Smooth muscle cell (in vitro differentiated cells): ENCODE measurements at regions not wholly inside any gene's neighbourhood (a gene's known extent, or its start where the extent isn't known, plus 50 kb on each side); places are given as distances from the start of the nearest gene placed in this dataset.

Source experiments
- DNase-seq: peaks from one replicate; lab custom pipeline; 2025; ENCODE audit not compliant: unreplicated experiment; lab: John Stamatoyannopoulos, UW
- H2AFZ ChIP-seq: fragments of 200-600 bp; sonication (generic); 2 replicates; pipeline ENCODE4 v1.6.0; 2016; ENCODE audit warnings: antibody characterized with exemption, low read depth, mild to moderate bottlenecking
- H3F3A ChIP-seq: fragments of 200-600 bp; sonication (generic); 2 replicates; pipeline ENCODE4 v1.6.0; 2017; ENCODE audit warnings: antibody characterized with exemption, low read depth
- H3K27ac ChIP-seq: fragments of 200-600 bp; sonication (generic); 2 replicates; pipeline ENCODE4 v1.5.1; 2016; ENCODE audit warnings: low read depth, mild to moderate bottlenecking
- H3K27me3 ChIP-seq: fragments of 200-600 bp; sonication (generic); 2 replicates; pipeline ENCODE4 v1.6.1; 2016; ENCODE audit warnings: low read depth, mild to moderate bottlenecking
- H3K36me3 ChIP-seq: fragments of 200-600 bp; sonication (generic); 2 replicates; pipeline ENCODE4 v1.5.1; 2016; ENCODE audit warnings: low read depth
- H3K4me1 ChIP-seq: fragments of 200-600 bp; sonication (generic); 2 replicates; pipeline ENCODE4 v1.5.1; 2016; ENCODE audit warnings: low read depth
- H3K4me2 ChIP-seq: fragments of 200-600 bp; sonication (generic); 2 replicates; pipeline ENCODE4 v1.6.0; 2016; ENCODE audit warnings: mild to moderate bottlenecking
- H3K4me3 ChIP-seq: fragments of 200-600 bp; sonication (generic); 2 replicates; pipeline ENCODE4 v1.5.1; 2016; ENCODE audit warnings: mild to moderate bottlenecking
- H3K79me2 ChIP-seq: fragments of 200-600 bp; sonication (generic); 2 replicates; pipeline ENCODE4 v1.6.0; 2016; ENCODE audit warnings: low read depth, mild to moderate bottlenecking
- H3K9ac ChIP-seq: fragments of 200-600 bp; sonication (generic); 2 replicates; pipeline ENCODE4 v1.6.0; 2016; ENCODE audit warnings: low read depth
- H3K9me3 ChIP-seq: fragments of 200-600 bp; sonication (generic); replicated peaks from 2 replicates; pipeline ENCODE4 v1.5.1; 2016; ENCODE audit warnings: low read depth
- H4K20me1 ChIP-seq: fragments of 200-600 bp; sonication (generic); 2 replicates; pipeline ENCODE4 v1.6.0; 2016; ENCODE audit warnings: low read depth
- WGBS: methylation state at CpG from one replicate; pipeline ENCODE4 v1.1.7; 2016; ENCODE audit warnings: low lambda C conversion rate; 5-methylcytosine and 5-hydroxymethylcytosine counted together
- TF ChIP-seq, protein P1 (sequence below): fragments of 200-600 bp; sonication (generic); IDR thresholded peaks from 2 replicates; pipeline ENCODE4 v1.5.1; 2017; ENCODE audit warnings: borderline replicate concordance, mild to moderate bottlenecking, antibody characterized with exemption; ENCODE audit not compliant: insufficient read depth, poor library complexity, severe bottlenecking

DNA sequence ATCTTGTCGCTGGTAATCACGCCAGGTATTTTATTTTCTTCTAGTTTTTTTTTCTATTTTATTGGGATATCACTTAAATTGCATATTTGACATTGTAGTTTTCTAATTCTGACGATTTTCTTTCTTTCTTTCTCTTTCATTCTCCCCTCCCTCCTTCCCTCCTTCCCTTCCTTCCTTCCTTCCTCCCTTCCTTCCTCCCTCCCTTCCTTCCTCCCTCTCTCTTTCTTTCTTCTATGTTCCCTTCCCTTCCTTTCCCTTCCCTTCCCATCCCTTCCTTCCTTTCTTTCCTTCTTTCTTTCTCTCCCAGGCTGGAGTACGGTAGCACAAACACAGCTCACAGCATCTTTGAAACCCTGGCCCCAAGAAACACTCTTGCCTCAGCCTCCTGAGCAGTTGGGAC lies 100.6 kb upstream of the BCL6 start:
- Histone ChIP-seq H2AFZ (no peak overlapping the region), H4K20me1 (no peaks in the 10 kb centered on the region), H3K4me2 (no peak overlapping the region), H3K36me3 (no peaks in the 10 kb centered on the region), H3F3A (no peaks in the 10 kb centered on the region), H3K9ac (no peak overlapping the region), H3K4me3 (no peak overlapping the region), H3K27me3 (no peaks in the 10 kb centered on the region), H3K79me2 (no peaks in the 10 kb centered on the region), H3K9me3 (no peaks in the 10 kb centered on the region), H3K27ac (no peak overlapping the region), H3K4me1 (peaks cover 11% of the 10 kb centered on the region)
- TF ChIP-seq, protein P1, sequence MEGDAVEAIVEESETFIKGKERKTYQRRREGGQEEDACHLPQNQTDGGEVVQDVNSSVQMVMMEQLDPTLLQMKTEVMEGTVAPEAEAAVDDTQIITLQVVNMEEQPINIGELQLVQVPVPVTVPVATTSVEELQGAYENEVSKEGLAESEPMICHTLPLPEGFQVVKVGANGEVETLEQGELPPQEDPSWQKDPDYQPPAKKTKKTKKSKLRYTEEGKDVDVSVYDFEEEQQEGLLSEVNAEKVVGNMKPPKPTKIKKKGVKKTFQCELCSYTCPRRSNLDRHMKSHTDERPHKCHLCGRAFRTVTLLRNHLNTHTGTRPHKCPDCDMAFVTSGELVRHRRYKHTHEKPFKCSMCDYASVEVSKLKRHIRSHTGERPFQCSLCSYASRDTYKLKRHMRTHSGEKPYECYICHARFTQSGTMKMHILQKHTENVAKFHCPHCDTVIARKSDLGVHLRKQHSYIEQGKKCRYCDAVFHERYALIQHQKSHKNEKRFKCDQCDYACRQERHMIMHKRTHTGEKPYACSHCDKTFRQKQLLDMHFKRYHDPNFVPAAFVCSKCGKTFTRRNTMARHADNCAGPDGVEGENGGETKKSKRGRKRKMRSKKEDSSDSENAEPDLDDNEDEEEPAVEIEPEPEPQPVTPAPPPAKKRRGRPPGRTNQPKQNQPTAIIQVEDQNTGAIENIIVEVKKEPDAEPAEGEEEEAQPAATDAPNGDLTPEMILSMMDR, result no peak
- WGBS, result 94% methylated on average over 4 of the region's 4 CpGs
- no peak for DNase-seq

DNA sequence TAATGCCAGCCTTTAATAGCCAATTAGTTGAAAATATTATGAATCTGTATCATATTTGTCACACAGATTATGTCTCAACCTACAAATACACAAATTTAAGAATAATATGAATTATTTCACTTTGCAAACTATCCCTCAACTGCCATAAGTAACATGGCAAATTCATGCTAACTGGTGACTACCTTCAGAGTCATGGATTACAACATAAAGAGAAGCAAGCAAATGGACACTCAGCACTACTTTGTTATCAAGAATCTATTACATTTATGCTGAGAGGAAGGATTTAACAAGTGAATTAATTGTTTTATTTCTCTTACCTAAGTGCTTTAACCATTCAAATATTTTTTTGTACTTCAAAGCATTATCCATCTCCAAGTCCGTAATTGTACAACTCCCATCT lies 103.1 kb upstream of the BCL6 start:
- no peak for DNase-seq
- Histone ChIP-seq H3K4me2 (no peak overlapping the region), H2AFZ (no peak overlapping the region), H3K36me3 (no peaks in the 10 kb centered on the region), H3K9me3 (no peaks in the 10 kb centered on the region), H3K27me3 (no peaks in the 10 kb centered on the region), H3K4me3 (no peak overlapping the region), H3K9ac (no peak overlapping the region), H3F3A (no peaks in the 10 kb centered on the region), H3K79me2 (no peaks in the 10 kb centered on the region), H4K20me1 (no peaks in the 10 kb centered on the region), H3K4me1 (no peaks in the 10 kb centered on the region), H3K27ac (no peak overlapping the region)
- TF ChIP-seq, protein P1, result no peak
- WGBS, result 100% methylated on average over 1 of the region's 1 CpG

DNA sequence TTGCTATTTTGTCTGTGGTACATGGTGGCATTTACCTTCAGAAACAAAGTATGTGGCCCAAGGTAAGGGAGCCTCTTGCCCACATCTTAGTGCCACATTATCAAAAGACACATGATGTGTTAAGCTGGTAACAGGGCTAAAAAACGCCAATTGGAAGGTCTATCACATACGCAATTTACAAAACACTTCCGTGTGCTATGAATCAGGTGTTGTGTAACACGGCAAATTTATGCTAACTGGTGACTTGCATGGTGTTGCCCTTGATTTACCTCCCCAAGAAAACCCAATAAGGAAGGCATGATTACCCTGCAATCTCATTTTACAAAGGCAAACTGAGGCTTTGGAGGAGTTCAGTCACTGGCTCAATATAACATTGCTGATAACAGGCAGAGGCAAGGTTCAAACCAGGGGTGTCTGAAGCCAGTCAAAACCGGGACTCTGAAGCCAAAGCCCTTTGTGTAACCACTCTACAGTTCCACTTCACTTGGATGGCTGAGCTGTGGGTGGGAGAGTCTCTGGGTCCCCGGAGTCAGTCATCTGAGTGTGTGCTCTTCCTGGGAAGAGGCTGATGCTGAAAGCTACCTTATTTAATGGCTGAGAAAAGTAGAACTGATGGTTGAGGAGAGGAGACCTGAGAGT lies 103.9 kb upstream of the BCL6 start:
- Histone ChIP-seq H2AFZ (no peak overlapping the region), H3K9me3 (no peaks in the 10 kb centered on the region), H3K27me3 (no peaks in the 10 kb centered on the region), H3K4me1 (no peaks in the 10 kb centered on the region), H3K4me2 (no peak overlapping the region), H3K4me3 (no peak overlapping the region), H3K27ac (no peak overlapping the region), H3K36me3 (no peaks in the 10 kb centered on the region), H3K9ac (no peak overlapping the region), H3F3A (no peaks in the 10 kb centered on the region), H4K20me1 (no peaks in the 10 kb centered on the region), H3K79me2 (no peaks in the 10 kb centered on the region)
- whole genome bisulfite sequencing, result 91% methylated on average over 6 of the region's 6 CpGs
- TF ChIP-seq, protein P1, result no peak
- no peak for DNase-seq

DNA sequence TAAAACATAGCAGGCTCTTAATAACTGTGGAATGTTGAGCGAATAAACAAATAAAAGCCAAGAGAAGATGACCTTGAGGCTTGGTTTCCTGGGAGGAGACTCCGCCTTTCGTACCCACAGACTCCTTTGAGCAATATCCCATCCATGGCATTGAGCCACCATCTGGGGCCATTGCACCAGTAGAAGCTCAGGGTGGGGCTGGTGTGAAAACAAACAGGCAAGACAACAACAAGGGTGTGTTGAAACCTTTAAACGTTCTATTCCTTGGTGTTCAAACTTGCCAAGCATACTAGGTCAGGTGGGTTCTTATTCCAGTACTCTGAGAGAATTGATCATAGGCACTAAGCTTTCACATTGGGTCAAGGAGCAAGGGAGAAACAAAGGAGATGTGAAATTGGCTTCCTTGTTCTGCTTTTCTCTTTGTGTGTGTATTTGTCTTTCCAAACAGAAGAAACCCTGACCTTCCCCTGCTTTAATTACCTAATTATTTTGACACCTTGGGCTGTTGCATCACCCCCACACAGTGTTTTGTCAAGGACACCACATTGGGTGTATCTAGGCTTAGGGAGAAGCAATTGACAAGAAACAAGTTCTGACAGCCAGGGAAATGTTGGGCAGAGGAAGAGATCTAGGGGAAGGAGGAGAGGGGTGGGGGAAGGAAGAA lies 105.1 kb upstream of the BCL6 start:
- Histone ChIP-seq H3K79me2 (no peaks in the 10 kb centered on the region), H3K4me1 (no peaks in the 10 kb centered on the region), H3K4me3 (no peak overlapping the region), H3K27ac (no peak overlapping the region), H3K9me3 (no peaks in the 10 kb centered on the region), H2AFZ (no peak overlapping the region), H3K9ac (no peak overlapping the region), H3K27me3 (no peaks in the 10 kb centered on the region), H3F3A (no peaks in the 10 kb centered on the region), H3K4me2 (no peak overlapping the region), H3K36me3 (no peaks in the 10 kb centered on the region), H4K20me1 (no peaks in the 10 kb centered on the region)
- TF ChIP-seq, protein P1, result no peak
- 91% methylated on average over 4 of the region's 4 CpGs for WGBS
- DNase-seq, result no peak
